Gastroesophageal sphincter (tissue), 4 donors: ENCODE measurements at regions not wholly inside any gene's neighbourhood (a gene's known extent, or its start where the extent isn't known, plus 50 kb on each side); places are given as distances from the start of the nearest gene placed in this dataset.

Source experiments
- ATAC-seq: fragments of 150-250 bp; one replicate; pipeline ENCODE4 v1.9.1; 2016; ENCODE audit warnings: mild to moderate bottlenecking, moderate library complexity
- H3K27ac ChIP-seq, 4 donors: fragments of 200-600 bp; sonication (generic) in 3 of 4; 1 replicate in 3 of 4; 2 replicates in 1 of 4; pipeline ENCODE4 v1.5.1; 2016 to 2019
- H3K27me3 ChIP-seq: fragments of 200-600 bp; sonication (generic); one replicate; pipeline ENCODE4 v1.5.1; 2019
- H3K36me3 ChIP-seq, 2 donors: fragments of 200-600 bp; sonication (generic); one replicate each; pipeline ENCODE4 v1.5.1; 2019; ENCODE audit warnings: control low read depth in 1 of 2
- H3K4me1 ChIP-seq, 3 donors: fragments of 200-600 bp; sonication (generic); 1 replicate in 2 of 3; 2 replicates in 1 of 3; pipeline ENCODE4 v1.5.1; 2016 to 2019; ENCODE audit warnings: control low read depth in 2 of 3
- H3K4me3 ChIP-seq, 2 donors: fragments of 200-600 bp; sonication (generic); one replicate each; pipeline ENCODE4 v1.5.1; 2019; ENCODE audit warnings: mild to moderate bottlenecking in 1 of 2, moderate library complexity in 1 of 2
- H3K9me3 ChIP-seq, 3 donors: fragments of 200-600 bp; sonication (generic); one replicate each; pipeline ENCODE4 v1.5.1; 2017 to 2019; ENCODE audit warnings: control low read depth in 2 of 3
- EP300 ChIP-seq: sonication (generic); formaldehyde crosslinking; IDR thresholded peaks from one replicate; pipeline ENCODE4 v1.6.1; 2017; ENCODE audit warnings: antibody characterized with exemption, mild to moderate bottlenecking
- POLR2A ChIP-seq, 2 donors: fragments of 450-650 bp; IDR thresholded peaks; one replicate each; pipeline ENCODE4 v1.6.1; 2017; ENCODE audit warnings: antibody characterized with exemption in 2 of 2, mild to moderate bottlenecking in 2 of 2, moderate library complexity in 1 of 2
- POLR2AphosphoS5 ChIP-seq: sonication (generic); formaldehyde crosslinking; IDR thresholded peaks from one replicate; pipeline ENCODE4 v1.6.1; 2017; ENCODE audit warnings: antibody characterized with exemption
- WGBS, 2 donors: methylation state at CpG; one replicate each; pipeline ENCODE4 v1.1.5; 2018; ENCODE audit warnings: low coverage in 1 of 2; 5-methylcytosine and 5-hydroxymethylcytosine counted together
- TF ChIP-seq, protein P1 (sequence below), 4 experiments: fragments of 200-600 bp in 2 of 4; fragments of 450-650 bp in 2 of 4; sonication (generic) in 1 of 4; IDR thresholded peaks; one replicate each; pipeline ENCODE4 v1.5.1; 2017 to 2019; ENCODE audit warnings: antibody characterized with exemption in 4 of 4, mild to moderate bottlenecking in 2 of 4, moderate library complexity in 2 of 4

DNA sequence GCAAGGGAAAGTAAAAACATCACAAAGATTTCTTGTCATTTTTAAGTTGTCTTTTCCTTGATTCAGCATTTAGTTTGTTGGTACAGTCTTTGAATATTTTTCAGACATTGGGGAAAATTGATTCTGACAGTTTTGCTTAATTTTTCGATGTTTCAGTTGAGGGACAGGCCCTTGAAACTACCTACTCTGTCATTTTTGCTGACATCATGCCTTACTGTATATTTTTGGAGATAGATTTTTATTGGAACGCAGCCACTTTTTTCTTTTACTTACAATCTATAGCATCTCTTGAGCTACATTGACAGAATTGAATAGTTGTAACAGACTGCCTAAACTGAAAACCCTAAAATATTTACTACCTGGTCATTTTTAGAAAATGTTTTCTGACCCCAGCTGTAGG lies 297.1 kb upstream of the KIF2B start:
- ATAC-seq, result no peak
- TF ChIP-seq POLR2AphosphoS5, result no peak
- no peak for TF ChIP-seq POLR2A (IDR thresholded peaks at IDR 0.05)
- TF ChIP-seq, protein P1, sequence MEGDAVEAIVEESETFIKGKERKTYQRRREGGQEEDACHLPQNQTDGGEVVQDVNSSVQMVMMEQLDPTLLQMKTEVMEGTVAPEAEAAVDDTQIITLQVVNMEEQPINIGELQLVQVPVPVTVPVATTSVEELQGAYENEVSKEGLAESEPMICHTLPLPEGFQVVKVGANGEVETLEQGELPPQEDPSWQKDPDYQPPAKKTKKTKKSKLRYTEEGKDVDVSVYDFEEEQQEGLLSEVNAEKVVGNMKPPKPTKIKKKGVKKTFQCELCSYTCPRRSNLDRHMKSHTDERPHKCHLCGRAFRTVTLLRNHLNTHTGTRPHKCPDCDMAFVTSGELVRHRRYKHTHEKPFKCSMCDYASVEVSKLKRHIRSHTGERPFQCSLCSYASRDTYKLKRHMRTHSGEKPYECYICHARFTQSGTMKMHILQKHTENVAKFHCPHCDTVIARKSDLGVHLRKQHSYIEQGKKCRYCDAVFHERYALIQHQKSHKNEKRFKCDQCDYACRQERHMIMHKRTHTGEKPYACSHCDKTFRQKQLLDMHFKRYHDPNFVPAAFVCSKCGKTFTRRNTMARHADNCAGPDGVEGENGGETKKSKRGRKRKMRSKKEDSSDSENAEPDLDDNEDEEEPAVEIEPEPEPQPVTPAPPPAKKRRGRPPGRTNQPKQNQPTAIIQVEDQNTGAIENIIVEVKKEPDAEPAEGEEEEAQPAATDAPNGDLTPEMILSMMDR (IDR thresholded peaks at IDR 0.05), result no peak
- no peak for TF ChIP-seq EP300
- no peaks in the 10 kb centered on the region for H3K27me3 ChIP-seq
- H3K27ac ChIP-seq, result no peak overlapping the region
- no peak overlapping the region for H3K4me3 ChIP-seq
- no peaks in the 10 kb centered on the region for H3K9me3 ChIP-seq
- no peaks in the 10 kb centered on the region for H3K36me3 ChIP-seq
- no peaks in the 10 kb centered on the region for H3K4me1 ChIP-seq
- 83 to 89% methylated on average over 2 of the region's 2 CpGs for WGBS, 2 donors

DNA sequence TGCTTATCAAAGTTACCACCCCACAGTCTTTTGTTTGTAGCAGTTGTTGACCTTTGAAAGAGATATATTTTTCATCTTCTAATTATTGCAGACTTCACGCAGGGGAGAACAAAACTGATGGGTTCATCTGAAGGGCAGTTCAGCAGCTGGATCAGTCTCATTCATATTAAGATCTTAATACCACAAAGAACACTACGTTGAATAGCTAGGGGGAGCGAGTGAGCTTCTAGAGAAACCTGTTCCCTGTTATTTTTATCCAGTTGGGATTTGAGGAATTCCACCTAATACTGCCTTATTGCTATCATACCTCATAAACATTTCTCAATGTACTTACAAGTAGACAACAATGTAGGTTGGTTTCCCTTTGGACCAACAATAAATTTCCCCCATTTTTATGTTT lies 306.1 kb upstream of the KIF2B start:
- Histone ChIP-seq H3K36me3 (no peaks in the 10 kb centered on the region), H3K4me3 (no peak overlapping the region), H3K4me1 (no peaks in the 10 kb centered on the region), H3K9me3 (peaks cover 0 to 9% (median 0%) of the 10 kb centered on the region in 3 donors), H3K27ac (no peak overlapping the region), H3K27me3 (no peaks in the 10 kb centered on the region)
- WGBS, 2 donors, result 4 to 13% methylated on average over 3 of the region's 3 CpGs
- ATAC-seq, result no peak
- TF ChIP-seq, protein P1 (IDR thresholded peaks at IDR 0.05), result no peak
- TF ChIP-seq POLR2A (IDR thresholded peaks at IDR 0.05) (no peak), EP300 (no peak), POLR2AphosphoS5 (no peak)

DNA sequence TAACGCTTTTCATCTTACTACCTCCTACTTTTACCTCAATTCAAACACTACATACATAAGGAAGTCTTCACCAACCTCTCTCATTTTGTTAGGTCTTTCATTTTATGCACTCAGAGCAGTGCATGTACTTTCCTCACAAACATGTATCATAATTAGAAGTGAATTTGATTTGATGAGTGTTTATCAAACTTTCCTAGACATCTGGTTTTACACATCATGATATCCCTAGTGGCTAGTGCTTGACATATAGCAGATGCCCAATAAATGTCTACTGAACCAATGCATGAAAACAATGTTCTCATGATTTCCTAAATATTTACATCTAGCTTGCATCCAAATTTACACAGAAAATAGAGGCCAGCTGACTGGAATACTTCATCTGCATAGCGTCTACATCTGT lies 323.4 kb upstream of the KIF2B start:
- H3K27ac ChIP-seq, result no peak overlapping the region
- H3K4me3 ChIP-seq, result no peak overlapping the region
- H3K27me3 ChIP-seq, result no peaks in the 10 kb centered on the region
- H3K4me1 ChIP-seq, result no peaks in the 10 kb centered on the region
- 34 to 38% methylated on average over 2 of the region's 2 CpGs for WGBS, 2 donors
- no peak for ATAC-seq
- H3K9me3 ChIP-seq, result no peaks in the 10 kb centered on the region
- no peaks in the 10 kb centered on the region for H3K36me3 ChIP-seq
- no peak for TF ChIP-seq EP300
- TF ChIP-seq POLR2AphosphoS5, result no peak
- TF ChIP-seq, protein P1 (IDR thresholded peaks at IDR 0.05), result no peak
- TF ChIP-seq POLR2A (IDR thresholded peaks at IDR 0.05), result no peak

DNA sequence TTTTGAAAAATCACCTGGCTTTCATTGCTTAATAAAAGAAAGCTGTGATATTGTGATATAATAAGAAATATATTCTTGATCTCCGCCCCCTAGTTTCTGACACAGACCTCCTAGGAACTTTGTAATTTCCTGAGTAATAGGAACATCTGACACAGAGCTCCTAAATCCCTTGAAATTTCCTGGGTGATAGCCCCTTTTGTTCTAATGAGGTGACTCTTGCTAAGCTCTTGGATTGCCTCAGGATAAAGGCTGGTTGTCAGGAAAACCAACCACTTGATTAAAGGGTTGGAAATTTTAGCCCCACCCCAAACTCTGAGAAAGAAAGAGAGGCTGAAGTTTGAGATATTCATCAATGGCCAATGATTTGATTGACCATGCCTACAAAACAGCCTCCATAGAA lies 326.4 kb upstream of the KIF2B start:
- Histone ChIP-seq H3K27me3 (no peaks in the 10 kb centered on the region), H3K36me3 (no peaks in the 10 kb centered on the region), H3K4me3 (no peak overlapping the region), H3K27ac (no peak overlapping the region), H3K9me3 (no peaks in the 10 kb centered on the region), H3K4me1 (no peaks in the 10 kb centered on the region)
- no peak for ATAC-seq
- TF ChIP-seq, protein P1 (IDR thresholded peaks at IDR 0.05), result no peak
- TF ChIP-seq EP300 (no peak), POLR2A (IDR thresholded peaks at IDR 0.05) (no peak), POLR2AphosphoS5 (no peak)
- WGBS, 2 donors, result 87 to 100% methylated on average over 1 of the region's 1 CpG

DNA sequence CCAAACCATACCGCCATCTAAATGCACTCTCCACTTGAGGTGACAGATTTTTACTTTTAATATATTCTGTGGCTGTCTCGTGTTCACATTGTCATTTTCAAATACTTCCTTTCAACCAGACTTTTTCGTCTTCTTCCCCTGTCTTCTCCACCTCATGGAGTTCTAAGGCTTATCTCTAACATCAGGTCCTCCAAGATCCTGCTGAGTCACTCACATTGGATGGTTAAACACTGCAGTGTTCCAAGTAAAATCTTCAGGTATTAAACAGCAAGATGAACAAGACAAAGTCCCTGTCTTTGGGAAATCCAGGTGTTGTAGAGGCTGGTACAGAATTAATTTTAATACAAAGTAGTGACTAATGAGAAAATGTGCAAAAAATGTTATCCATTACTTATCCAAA lies 330.2 kb upstream of the KIF2B start:
- Histone ChIP-seq H3K36me3 (no peaks in the 10 kb centered on the region), H3K4me3 (no peak overlapping the region), H3K27ac (no peak overlapping the region), H3K27me3 (no peaks in the 10 kb centered on the region), H3K9me3 (no peaks in the 10 kb centered on the region), H3K4me1 (no peaks in the 10 kb centered on the region)
- TF ChIP-seq POLR2AphosphoS5 (no peak), POLR2A (IDR thresholded peaks at IDR 0.05) (no peak)
- 78 to 93% methylated on average over 3 of the region's 3 CpGs for WGBS, 2 donors
- ATAC-seq, result no peak
